MCF 10A (cell line): ENCODE measurements at regions not wholly inside any gene's neighbourhood (a gene's known extent, or its start where the extent isn't known, plus 50 kb on each side); places are given as distances from the start of the nearest gene placed in this dataset.
"Not testable (repeated sequence)": the region's sequence is repeated elsewhere in the genome, so short reads cannot be mapped to it uniquely, and the experiment has no call there.

ENCODE experiments used
- BruUV-seq: library from RNA; stranded (reverse); fragments of 400-500 nt; replicated peaks from 2 replicates; lab custom pipeline; 2021; lab: Mats Ljungman, UMichigan
- CTCF ChIA-PET: fragments of 300-600 bp; sonication (Branson Sonifier 250); formaldehyde crosslinking; extraction: SDS; loops from one replicate; lab custom pipeline; 2021; ENCODE audit warnings: antibody characterized with exemption, inconsistent platforms; lab: Yijun Ruan, JAX
- POLR2A ChIA-PET: fragments of 300-600, 350-650 bp; sonication (Branson Sonifier 250); formaldehyde crosslinking; extraction: SDS; loops from one replicate; lab custom pipeline; 2020; ENCODE audit warnings: antibody characterized with exemption, inconsistent platforms; lab: Yijun Ruan, JAX
- DNase-seq: peaks from one replicate; pipeline ENCODE4 v3.0.0-alpha.2; 2018; ENCODE audit not compliant: unreplicated experiment
- H3K27ac Mint-ChIP-seq: one replicate; pipeline ENCODE4 v1.8.0; 2022; ENCODE audit warnings: mild to moderate bottlenecking, low read depth, mixed read lengths; ENCODE audit not compliant: unreplicated experiment
- H3K27me3 Mint-ChIP-seq: one replicate; pipeline ENCODE4 v1.8.0; 2022; ENCODE audit warnings: mixed read lengths; ENCODE audit not compliant: insufficient read depth, unreplicated experiment
- H3K36me3 Mint-ChIP-seq: one replicate; pipeline ENCODE4 v1.8.0; 2022; ENCODE audit warnings: mild to moderate bottlenecking, moderate library complexity, mixed read lengths; ENCODE audit not compliant: insufficient read depth, unreplicated experiment
- H3K4me1 Mint-ChIP-seq: one replicate; pipeline ENCODE4 v1.8.0; 2022; ENCODE audit warnings: mixed read lengths; ENCODE audit not compliant: insufficient read depth, unreplicated experiment
- H3K4me3 Mint-ChIP-seq: one replicate; pipeline ENCODE4 v1.8.0; 2022; ENCODE audit warnings: mild to moderate bottlenecking, moderate library complexity, mixed read lengths; ENCODE audit not compliant: unreplicated experiment
- H3K9me3 Mint-ChIP-seq: one replicate; pipeline ENCODE4 v1.8.0; 2022; ENCODE audit warnings: mixed read lengths; ENCODE audit not compliant: unreplicated experiment
- intact Hi-C: fragments of 100-400 bp; cut with micrococcal nuclease; formaldehyde crosslinking; loops from 2 replicates; pipeline ENCODE4 v1.14.1; 2022
- TF ChIP-seq, protein P1 (sequence below): fragments of 200-600 bp; IDR thresholded peaks from one replicate; pipeline ENCODE4 v1.8.0; 2022; ENCODE audit warnings: antibody characterized with exemption, mild to moderate bottlenecking; ENCODE audit not compliant: unreplicated experiment

DNA sequence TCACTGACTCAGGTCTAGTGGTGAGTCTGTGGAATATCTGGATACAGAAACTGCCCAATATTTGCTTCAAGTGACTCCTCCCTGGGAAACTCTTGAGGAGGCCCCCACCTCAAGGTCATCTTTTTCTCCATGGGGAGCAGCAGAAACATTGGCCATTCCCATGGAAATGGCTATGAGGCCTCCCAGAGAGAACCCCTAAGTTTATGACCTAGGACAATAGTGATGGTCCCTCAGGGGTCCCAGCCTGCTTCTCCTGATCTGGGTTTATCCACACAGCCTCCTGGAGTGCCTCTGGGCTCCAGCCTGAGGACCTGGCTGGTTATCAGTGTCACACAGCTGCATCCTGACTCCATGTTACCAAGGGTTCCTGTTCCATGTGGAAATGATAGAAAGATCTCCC lies 131.2 kb downstream of the ZNF280B start:
- TF ChIP-seq, protein P1, sequence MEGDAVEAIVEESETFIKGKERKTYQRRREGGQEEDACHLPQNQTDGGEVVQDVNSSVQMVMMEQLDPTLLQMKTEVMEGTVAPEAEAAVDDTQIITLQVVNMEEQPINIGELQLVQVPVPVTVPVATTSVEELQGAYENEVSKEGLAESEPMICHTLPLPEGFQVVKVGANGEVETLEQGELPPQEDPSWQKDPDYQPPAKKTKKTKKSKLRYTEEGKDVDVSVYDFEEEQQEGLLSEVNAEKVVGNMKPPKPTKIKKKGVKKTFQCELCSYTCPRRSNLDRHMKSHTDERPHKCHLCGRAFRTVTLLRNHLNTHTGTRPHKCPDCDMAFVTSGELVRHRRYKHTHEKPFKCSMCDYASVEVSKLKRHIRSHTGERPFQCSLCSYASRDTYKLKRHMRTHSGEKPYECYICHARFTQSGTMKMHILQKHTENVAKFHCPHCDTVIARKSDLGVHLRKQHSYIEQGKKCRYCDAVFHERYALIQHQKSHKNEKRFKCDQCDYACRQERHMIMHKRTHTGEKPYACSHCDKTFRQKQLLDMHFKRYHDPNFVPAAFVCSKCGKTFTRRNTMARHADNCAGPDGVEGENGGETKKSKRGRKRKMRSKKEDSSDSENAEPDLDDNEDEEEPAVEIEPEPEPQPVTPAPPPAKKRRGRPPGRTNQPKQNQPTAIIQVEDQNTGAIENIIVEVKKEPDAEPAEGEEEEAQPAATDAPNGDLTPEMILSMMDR = no peak
- Mint-ChIP-seq H3K4me1 (no peaks in the 10 kb centered on the region), H3K27ac (no peak overlapping the region), H3K36me3 (no peaks in the 10 kb centered on the region), H3K4me3 (no peak overlapping the region), H3K9me3 (no peaks in the 10 kb centered on the region), H3K27me3 (peaks cover 93% of the 10 kb centered on the region)
- DNase-seq = no peak
- ChIA-PET POLR2A (no interaction called here), CTCF (no interaction called here)
- intact Hi-C loops = no loop called here
- no TSS peak for BruUV-seq

DNA sequence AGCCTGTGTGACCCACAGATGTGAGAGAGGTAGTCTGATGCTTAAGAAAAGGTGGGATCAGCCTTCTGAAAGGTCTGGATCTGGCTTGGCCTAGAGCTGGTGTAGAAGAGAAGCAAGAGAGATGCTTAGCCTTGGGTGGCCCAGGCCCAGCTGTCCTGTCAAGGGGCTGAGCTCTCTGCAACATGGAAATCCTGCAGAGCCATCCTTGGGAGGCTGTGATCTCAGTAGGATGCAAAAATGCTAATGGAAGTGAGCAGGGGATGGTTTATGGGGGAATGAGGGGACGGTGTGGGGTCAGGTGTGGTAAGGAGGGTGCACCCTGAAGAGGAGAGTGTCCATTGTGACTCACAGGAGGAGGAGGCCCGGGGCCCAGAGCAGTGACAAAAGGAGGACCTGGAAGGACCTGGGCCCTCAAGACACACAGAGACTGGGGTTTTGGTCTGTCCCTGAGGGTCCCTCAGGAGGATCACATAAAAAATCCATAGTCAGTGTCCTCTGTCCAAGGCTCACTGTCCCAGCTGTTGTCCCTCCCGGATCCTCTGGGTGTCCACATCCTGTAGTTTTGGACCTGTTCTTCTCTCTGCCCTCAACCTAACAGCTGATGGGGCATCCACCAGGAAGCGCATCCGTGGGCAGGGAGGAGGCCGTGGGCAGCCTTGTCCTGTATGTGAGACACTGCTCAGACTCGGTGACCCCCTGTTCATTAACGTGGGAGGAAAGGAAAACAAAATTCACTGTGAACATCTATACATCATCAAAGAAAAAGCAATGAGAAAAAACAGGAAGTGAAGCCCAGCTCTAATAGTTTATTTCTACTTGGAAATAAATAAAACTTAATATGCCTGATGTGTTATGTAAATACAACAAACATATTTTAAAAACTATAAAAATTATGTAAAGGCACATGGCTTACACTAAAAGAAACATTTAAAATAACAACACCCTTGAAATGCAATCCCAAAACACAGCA lies 129.8 kb downstream of the ZNF280B start:
- H3K9me3 Mint-ChIP-seq = no peaks in the 10 kb centered on the region
- H3K27ac Mint-ChIP-seq = no peak overlapping the region
- intact Hi-C loops = no loop called here
- TF ChIP-seq, protein P1 = no peak
- no TSS peak for BruUV-seq
- CTCF ChIA-PET = interaction anchor here (0.6 to 0.7 kb wide), 3 partner anchors 8 to 170 kb away, joined by 3 read pairs; no protein-coding TSS in a partner anchor
- H3K4me1 Mint-ChIP-seq = no peaks in the 10 kb centered on the region
- peaks cover 93% of the 10 kb centered on the region for H3K27me3 Mint-ChIP-seq
- POLR2A ChIA-PET = no interaction called here
- no peak overlapping the region for H3K4me3 Mint-ChIP-seq
- no peak for DNase-seq
- H3K36me3 Mint-ChIP-seq = no peaks in the 10 kb centered on the region

DNA sequence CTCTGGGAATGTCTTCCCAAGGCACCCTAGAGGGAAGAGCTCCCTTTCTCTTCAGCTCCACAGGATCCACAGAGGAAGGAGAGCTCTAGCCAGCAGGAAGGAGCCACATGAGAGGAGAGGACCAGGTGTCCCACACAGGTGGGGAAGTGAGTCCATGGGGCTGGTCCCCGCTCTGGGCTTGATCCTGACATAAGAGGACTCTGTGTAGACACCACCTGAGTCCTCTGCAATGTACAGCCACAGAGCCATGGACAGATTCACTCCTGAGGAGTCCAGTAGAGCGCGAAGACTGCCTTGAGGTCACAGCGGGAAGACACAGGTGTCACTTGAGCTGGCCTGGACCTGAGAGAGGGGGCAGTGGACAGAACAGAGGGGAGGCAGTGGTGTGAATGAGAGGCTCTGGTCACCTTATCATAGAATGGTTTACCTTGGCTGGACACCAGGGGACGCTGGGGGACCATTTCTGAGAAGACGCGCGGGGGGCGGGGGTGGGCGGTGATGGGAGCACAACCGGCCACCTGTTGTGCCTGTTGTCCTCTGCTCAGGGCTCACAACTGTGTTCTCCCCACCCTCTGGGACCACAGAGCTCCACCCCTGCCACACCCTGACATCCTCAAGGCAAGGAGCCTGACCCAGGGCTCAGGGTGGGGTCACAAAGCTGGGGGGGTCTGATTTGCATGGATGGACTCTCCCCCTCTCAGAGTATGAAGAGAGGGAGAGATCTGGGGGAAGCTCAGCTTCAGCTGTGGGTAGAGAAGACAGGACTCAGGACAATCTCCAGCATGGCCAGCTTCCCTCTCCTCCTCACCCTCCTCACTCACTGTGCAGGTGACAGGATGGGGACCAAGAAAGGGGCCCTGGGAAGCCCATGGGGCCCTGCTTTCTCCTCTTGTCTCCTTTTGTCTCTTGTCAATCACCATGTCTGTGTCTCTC lies 128.2 kb downstream of the ZNF280B start:
- POLR2A ChIA-PET = no interaction called here
- intact Hi-C loops = no loop called here
- no peak for DNase-seq
- CTCF ChIA-PET = interaction anchor here (0.5 to 0.8 kb wide), 4 partner anchors 42 to 824 kb away, joined by 3 to 4 read pairs (median 4); no protein-coding TSS in a partner anchor
- Mint-ChIP-seq H3K27ac (no peak overlapping the region), H3K9me3 (no peaks in the 10 kb centered on the region), H3K36me3 (no peaks in the 10 kb centered on the region), H3K27me3 (peaks cover 93% of the 10 kb centered on the region), H3K4me3 (no peak overlapping the region), H3K4me1 (no peaks in the 10 kb centered on the region)
- TF ChIP-seq, protein P1 = no peak
- no TSS peak for BruUV-seq

DNA sequence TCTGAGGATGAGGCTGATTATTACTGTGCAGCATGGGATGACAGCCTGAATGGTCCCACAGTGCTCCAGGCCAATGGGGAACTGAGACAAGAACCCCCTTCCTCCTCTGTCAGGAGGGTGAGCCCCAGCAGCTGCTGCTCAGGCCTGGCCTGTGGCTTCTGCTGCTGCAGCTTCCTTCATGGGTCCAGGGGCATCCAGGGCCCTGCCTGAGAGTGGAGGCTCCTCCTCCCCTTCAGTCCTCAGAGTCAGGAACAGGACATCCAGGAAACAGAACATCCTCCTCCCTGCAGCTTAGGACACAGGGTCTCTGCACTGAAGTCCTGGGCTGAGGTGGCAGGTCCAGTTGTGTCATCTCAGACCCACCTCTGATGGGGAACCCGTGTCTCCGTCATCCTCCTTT lies 127.2 kb downstream of the ZNF280B start:
- intact Hi-C loops, DNase-seq, H3K9me3 Mint-ChIP-seq, H3K4me1 Mint-ChIP-seq, H3K4me3 Mint-ChIP-seq, BruUV-seq, H3K27ac Mint-ChIP-seq, H3K36me3 Mint-ChIP-seq: not testable (repeated sequence)
- CTCF ChIA-PET = interaction anchor here (0.6 to 0.8 kb wide), 2 partner anchors 41 to 195 kb away, joined by 3 to 4 read pairs; no protein-coding TSS in a partner anchor
- POLR2A ChIA-PET = interaction anchor here (0.7 kb wide), 1 partner anchor 263 kb away, joined by 3 read pairs; no protein-coding TSS in a partner anchor
- peaks cover 93% of the 10 kb centered on the region for H3K27me3 Mint-ChIP-seq
